ENCODE measurements at regions not wholly inside any gene's neighbourhood (a gene's known extent, or its start where the extent isn't known, plus 50 kb on each side); places are given as distances from the start of the nearest gene placed in this dataset.

DNA sequence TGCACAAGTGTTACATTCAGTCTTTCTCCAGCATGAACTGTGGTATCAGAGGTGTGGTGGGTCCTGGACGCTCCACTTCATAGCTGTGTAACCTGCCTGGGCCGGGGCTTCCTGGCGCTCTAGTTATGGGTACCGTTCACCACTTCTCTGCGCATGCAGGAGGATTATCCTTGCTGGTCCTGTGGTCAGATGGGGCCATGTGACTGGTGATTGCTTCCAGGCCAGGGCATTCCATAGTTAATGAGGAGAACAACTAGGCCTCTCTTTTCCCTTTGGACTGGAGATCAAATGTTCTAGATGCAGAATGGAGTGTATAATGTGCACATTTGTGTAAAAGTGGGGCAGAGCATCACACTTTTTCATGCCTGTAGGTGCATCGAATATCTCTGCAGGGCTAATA, 444.0 kb downstream of the AACS start:
- TF ChIP-seq, protein P1, sequence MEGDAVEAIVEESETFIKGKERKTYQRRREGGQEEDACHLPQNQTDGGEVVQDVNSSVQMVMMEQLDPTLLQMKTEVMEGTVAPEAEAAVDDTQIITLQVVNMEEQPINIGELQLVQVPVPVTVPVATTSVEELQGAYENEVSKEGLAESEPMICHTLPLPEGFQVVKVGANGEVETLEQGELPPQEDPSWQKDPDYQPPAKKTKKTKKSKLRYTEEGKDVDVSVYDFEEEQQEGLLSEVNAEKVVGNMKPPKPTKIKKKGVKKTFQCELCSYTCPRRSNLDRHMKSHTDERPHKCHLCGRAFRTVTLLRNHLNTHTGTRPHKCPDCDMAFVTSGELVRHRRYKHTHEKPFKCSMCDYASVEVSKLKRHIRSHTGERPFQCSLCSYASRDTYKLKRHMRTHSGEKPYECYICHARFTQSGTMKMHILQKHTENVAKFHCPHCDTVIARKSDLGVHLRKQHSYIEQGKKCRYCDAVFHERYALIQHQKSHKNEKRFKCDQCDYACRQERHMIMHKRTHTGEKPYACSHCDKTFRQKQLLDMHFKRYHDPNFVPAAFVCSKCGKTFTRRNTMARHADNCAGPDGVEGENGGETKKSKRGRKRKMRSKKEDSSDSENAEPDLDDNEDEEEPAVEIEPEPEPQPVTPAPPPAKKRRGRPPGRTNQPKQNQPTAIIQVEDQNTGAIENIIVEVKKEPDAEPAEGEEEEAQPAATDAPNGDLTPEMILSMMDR (IDR thresholded peaks at IDR 0.05) = no peak
- no peak for TF ChIP-seq POLR2A (IDR thresholded peaks at IDR 0.05)
